OCI-LY1 (cell line): ENCODE measurements at regions not wholly inside any gene's neighbourhood (a gene's known extent, or its start where the extent isn't known, plus 50 kb on each side); places are given as distances from the start of the nearest gene placed in this dataset.

Source experiments
- H2AFZ ChIP-seq: fragments of 200-600 bp; sonication (generic), shearing (Covaris generic); 2 replicates; pipeline ENCODE4 v1.6.0; 2014; ENCODE audit warnings: antibody characterized with exemption, mild to moderate bottlenecking, low read length
- H3F3A ChIP-seq: fragments of 200-600 bp; sonication (generic), shearing (Covaris generic); 2 replicates; pipeline ENCODE4 v1.6.0; 2014; ENCODE audit warnings: mild to moderate bottlenecking, antibody characterized with exemption, low read length, moderate library complexity; ENCODE audit not compliant: insufficient read depth
- H3K27ac ChIP-seq: fragments of 200-600 bp; sonication (generic); 2 replicates; pipeline ENCODE4 v1.5.1; 2014; ENCODE audit warnings: low read length, mixed run types, mild to moderate bottlenecking, low read depth; ENCODE audit not compliant: poor library complexity, severe bottlenecking
- H3K27me3 ChIP-seq: fragments of 200-600 bp; sonication (generic); 2 replicates; pipeline ENCODE4 v1.6.0; 2014; ENCODE audit warnings: antibody characterized with exemption, mild to moderate bottlenecking, low read length, moderate library complexity; ENCODE audit not compliant: insufficient read depth
- H3K36me3 ChIP-seq: fragments of 200-600 bp; sonication (generic); 2 replicates; pipeline ENCODE4 v1.6.1; 2014; ENCODE audit warnings: mild to moderate bottlenecking, antibody characterized with exemption, low read length, moderate library complexity, mixed read lengths; ENCODE audit not compliant: insufficient read depth
- H3K4me1 ChIP-seq: fragments of 200-600 bp; sonication (generic); 2 replicates; pipeline ENCODE4 v1.5.1; 2014; ENCODE audit warnings: mild to moderate bottlenecking, low read length, moderate library complexity; ENCODE audit not compliant: insufficient read depth, severe bottlenecking
- H3K4me2 ChIP-seq: fragments of 200-600 bp; sonication (generic), shearing (Covaris generic); 2 replicates; pipeline ENCODE4 v1.6.1; 2014; ENCODE audit warnings: low read length
- H3K4me3 ChIP-seq: fragments of 200-600 bp; sonication (generic); 2 replicates; pipeline ENCODE4 v1.5.1; 2014; ENCODE audit warnings: low read length, low read depth, mild to moderate bottlenecking, mixed read lengths; ENCODE audit not compliant: poor library complexity, severe bottlenecking
- H3K79me2 ChIP-seq: fragments of 200-600 bp; shearing (Covaris generic); 2 replicates; pipeline ENCODE4 v1.6.1; 2016; ENCODE audit warnings: mixed run types, low read length, mixed read lengths; ENCODE audit not compliant: insufficient read depth
- H3K9ac ChIP-seq: fragments of 200-600 bp; sonication (generic), shearing (Covaris generic); 2 replicates; pipeline ENCODE4 v1.6.1; 2014; ENCODE audit warnings: mild to moderate bottlenecking, low read length, mixed read lengths
- H3K9me2 ChIP-seq: fragments of 200-600 bp; sonication (generic), shearing (Covaris generic); 2 replicates; pipeline ENCODE4 v1.6.1; 2014; ENCODE audit warnings: low read depth, mild to moderate bottlenecking, low read length, mixed read lengths
- H3K9me3 ChIP-seq: fragments of 200-600 bp; shearing (Covaris generic); 2 replicates; pipeline ENCODE4 v1.6.1; 2014; ENCODE audit warnings: low read length, mixed read lengths
- H4K20me1 ChIP-seq: fragments of 200-600 bp; sonication (generic), shearing (Covaris generic); 2 replicates; pipeline ENCODE4 v1.6.0; 2016; ENCODE audit warnings: mild to moderate bottlenecking, low read length; ENCODE audit not compliant: insufficient read depth
- CTCF ChIP-seq: fragments of 200-600 bp; sonication (generic), shearing (Covaris generic); IDR thresholded peaks from 2 replicates; pipeline ENCODE4 v1.5.1; 2017; ENCODE audit warnings: mild to moderate bottlenecking, antibody characterized with exemption, low read length, moderate library complexity, mixed read lengths
- EZH2 ChIP-seq: fragments of 200-600 bp; sonication (generic), shearing (Covaris generic); IDR thresholded peaks from 2 replicates; pipeline ENCODE4 v1.8.0; 2017; ENCODE audit warnings: borderline replicate concordance, mixed run types, mild to moderate bottlenecking, antibody characterized with exemption, low read length, moderate library complexity, mixed read lengths

GRCh38 chr2:16817305-16818202 is 151.9 kb upstream of the CYRIA start:
- no peaks in the 10 kb centered on the region for H3K9me3 ChIP-seq
- H3K9me2 ChIP-seq: no peaks in the 10 kb centered on the region
- no peak overlapping the region for H3K4me3 ChIP-seq
- no peak overlapping the region for H2AFZ ChIP-seq
- no peaks in the 10 kb centered on the region for H3K27me3 ChIP-seq
- H3K9ac ChIP-seq: no peak overlapping the region
- H3F3A ChIP-seq: no peaks in the 10 kb centered on the region
- no peaks in the 10 kb centered on the region for H4K20me1 ChIP-seq
- H3K36me3 ChIP-seq: no peaks in the 10 kb centered on the region
- H3K4me1 ChIP-seq: no peaks in the 10 kb centered on the region
- TF ChIP-seq CTCF: no peak
- no peak for TF ChIP-seq EZH2
- H3K79me2 ChIP-seq: no peaks in the 10 kb centered on the region
- H3K27ac ChIP-seq: no peak overlapping the region
- H3K4me2 ChIP-seq: no peak overlapping the region

GRCh38 chr2:16816522-16816921 is 150.9 kb upstream of the CYRIA start:
- no peak overlapping the region for H3K27ac ChIP-seq
- no peaks in the 10 kb centered on the region for H3F3A ChIP-seq
- no peaks in the 10 kb centered on the region for H3K79me2 ChIP-seq
- no peaks in the 10 kb centered on the region for H3K36me3 ChIP-seq
- no peak overlapping the region for H2AFZ ChIP-seq
- no peak for TF ChIP-seq CTCF
- TF ChIP-seq EZH2: no peak
- H4K20me1 ChIP-seq: no peaks in the 10 kb centered on the region
- H3K4me1 ChIP-seq: no peaks in the 10 kb centered on the region
- H3K9me2 ChIP-seq: no peaks in the 10 kb centered on the region
- H3K4me3 ChIP-seq: no peak overlapping the region
- H3K9ac ChIP-seq: no peak overlapping the region
- H3K4me2 ChIP-seq: no peak overlapping the region
- no peaks in the 10 kb centered on the region for H3K9me3 ChIP-seq
- no peaks in the 10 kb centered on the region for H3K27me3 ChIP-seq

GRCh38 chr2:16816016-16816415 is 150.4 kb upstream of the CYRIA start:
- H3K9ac ChIP-seq: no peak overlapping the region
- no peaks in the 10 kb centered on the region for H3F3A ChIP-seq
- H3K4me3 ChIP-seq: no peak overlapping the region
- H3K9me2 ChIP-seq: no peaks in the 10 kb centered on the region
- no peaks in the 10 kb centered on the region for H4K20me1 ChIP-seq
- no peaks in the 10 kb centered on the region for H3K9me3 ChIP-seq
- no peaks in the 10 kb centered on the region for H3K27me3 ChIP-seq
- H3K36me3 ChIP-seq: no peaks in the 10 kb centered on the region
- H3K4me1 ChIP-seq: no peaks in the 10 kb centered on the region
- TF ChIP-seq EZH2: no peak
- TF ChIP-seq CTCF: no peak
- H3K79me2 ChIP-seq: no peaks in the 10 kb centered on the region
- no peak overlapping the region for H3K4me2 ChIP-seq
- no peak overlapping the region for H3K27ac ChIP-seq
- no peak overlapping the region for H2AFZ ChIP-seq
